HG02981 (cell line): ENCODE measurements at regions not wholly inside any gene's neighbourhood (a gene's known extent, or its start where the extent isn't known, plus 50 kb on each side); places are given as distances from the start of the nearest gene placed in this dataset.

ENCODE experiments used
- ATAC-seq: cut with Tn5 transposase; IDR thresholded peaks from one replicate; pipeline ENCODE4 v1.9.1; 2021; ENCODE audit warnings: mild to moderate bottlenecking, moderate library complexity; ENCODE audit not compliant: unreplicated experiment

GRCh38 chr6:92840246-92840930, 579.0 kb downstream of the EPHA7 start:
- ATAC-seq: no peak

- no peak for ATAC-seq
These were observed 590.6 kb downstream of the EPHA7 start for GRCh38 chr6:92828788-92829187.

DNA sequence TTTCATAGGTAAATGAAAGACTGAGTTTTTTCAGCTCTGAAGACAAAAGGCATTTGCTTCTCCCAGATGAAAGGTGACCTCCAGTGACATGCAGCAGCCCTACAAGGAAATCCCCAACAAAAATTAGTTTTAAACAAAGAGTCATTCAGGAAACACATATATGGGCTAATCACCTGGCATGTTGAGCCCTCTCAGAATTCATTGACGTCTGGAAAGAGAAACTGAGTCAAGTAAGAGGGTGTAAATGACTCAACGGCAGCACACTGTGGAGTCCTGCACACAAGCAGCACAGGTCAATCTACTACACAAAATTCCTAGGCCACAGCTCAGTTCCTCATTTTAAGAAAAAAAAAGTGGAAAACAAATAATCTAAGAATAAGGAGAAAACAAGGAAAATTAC, 592.3 kb downstream of the EPHA7 start:
- ATAC-seq: no peak

GRCh38 chr6:92826633-92827032, 592.7 kb downstream of the EPHA7 start:
- no peak for ATAC-seq

- no peak for ATAC-seq
These were observed 597.1 kb downstream of the EPHA7 start for GRCh38 chr6:92822222-92822621.

DNA sequence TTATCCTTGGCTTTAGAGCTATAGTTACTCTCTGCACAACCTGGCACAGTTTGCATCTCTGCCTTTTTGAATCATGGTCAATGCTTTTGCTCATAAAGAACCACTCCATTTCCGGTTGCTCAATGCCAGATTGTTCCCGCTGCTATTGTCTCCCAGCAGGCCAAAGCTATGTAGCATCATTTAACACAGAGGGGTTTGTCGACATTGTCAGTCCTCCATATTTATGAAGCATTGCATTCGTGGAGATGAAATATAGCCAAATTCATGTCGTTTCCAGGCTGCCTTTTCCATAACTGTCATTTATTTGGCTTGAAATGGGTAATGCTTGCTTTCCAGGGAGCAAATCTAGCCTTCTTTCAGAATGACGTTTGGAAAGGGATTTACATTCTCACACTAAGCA, 598.8 kb downstream of the EPHA7 start:
- ATAC-seq: no peak

DNA sequence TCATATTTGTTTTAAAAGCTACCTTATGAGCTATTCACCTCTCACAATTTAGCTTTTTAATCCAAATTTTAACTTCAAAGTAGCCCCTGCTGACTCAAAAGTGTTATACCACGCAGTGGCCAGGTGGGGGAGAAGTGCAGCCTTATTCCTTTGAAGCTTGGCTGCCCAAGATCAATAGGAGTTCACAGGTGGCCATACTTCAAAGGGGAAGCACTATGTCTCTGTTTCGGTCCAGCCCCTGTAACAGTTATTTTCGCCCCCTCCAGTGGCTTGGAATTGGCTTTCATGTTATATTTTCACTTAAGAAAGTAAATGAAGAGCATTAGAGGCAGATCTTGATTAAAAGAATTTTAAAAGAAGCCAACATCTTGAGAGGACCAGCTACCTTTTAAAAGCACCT, 608.4 kb downstream of the EPHA7 start:
- ATAC-seq: peak; percentile 100

GRCh38 chr6:92806254-92806653, 613.1 kb downstream of the EPHA7 start:
- ATAC-seq: no peak

- ATAC-seq: no peak
These were observed 628.0 kb downstream of the EPHA7 start for GRCh38 chr6:92791403-92791802.

- ATAC-seq: no peak
These were observed 629.0 kb downstream of the EPHA7 start for GRCh38 chr6:92790381-92790780.

DNA sequence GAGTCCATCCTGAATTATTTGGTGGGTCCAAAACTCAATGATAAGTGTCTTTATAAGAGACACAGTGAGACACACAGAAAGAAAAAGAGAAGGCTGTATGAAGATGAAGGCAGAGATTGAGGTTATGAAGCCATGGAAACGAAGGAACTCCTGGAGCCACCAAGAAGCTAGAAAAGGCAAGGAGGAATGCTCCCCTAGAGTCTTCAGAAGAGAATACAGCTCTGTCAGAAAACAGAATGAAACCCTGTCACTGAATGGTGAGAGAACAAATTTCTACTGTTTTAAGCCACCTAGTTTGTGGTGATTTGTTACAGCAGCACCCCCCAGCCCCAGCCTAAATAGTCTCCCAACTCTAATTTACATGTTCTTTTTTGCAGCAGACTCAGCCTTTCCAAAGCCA, 635.1 kb downstream of the EPHA7 start:
- ATAC-seq: no peak

GRCh38 chr6:92779746-92780145, 639.6 kb downstream of the EPHA7 start:
- no peak for ATAC-seq

DNA sequence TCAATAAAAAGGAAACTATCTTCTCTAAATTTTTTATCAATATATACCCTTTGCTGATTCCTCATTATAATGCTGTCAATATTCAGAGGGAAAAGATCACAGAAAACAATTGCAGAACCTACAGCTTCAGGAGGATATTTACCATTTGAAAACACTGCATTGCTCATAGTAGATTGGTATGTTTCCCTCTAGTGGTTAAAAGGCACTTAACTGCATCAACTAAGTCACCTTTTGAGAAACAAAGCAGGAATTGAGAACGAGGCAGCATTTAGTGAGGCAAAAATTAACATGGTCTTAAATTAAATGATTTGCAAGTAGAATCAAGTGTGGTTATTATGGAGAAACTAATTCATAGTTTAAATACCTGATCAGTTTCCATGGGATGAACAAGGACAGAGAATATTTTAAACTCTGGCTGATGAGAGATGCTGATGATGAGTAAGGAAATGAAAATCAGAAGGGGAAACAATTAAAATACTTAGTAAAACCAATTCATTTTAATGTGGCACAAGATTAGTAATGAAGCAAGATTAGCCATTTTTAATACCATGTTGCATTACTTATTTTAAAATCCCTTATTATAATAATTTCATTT, 642.1 kb downstream of the EPHA7 start:
- ATAC-seq: peak; percentile 79

GRCh38 chr6:92770540-92770939, 648.8 kb downstream of the EPHA7 start:
- no peak for ATAC-seq

- no peak for ATAC-seq
These were observed 652.3 kb downstream of the EPHA7 start for GRCh38 chr6:92767101-92767500.

DNA sequence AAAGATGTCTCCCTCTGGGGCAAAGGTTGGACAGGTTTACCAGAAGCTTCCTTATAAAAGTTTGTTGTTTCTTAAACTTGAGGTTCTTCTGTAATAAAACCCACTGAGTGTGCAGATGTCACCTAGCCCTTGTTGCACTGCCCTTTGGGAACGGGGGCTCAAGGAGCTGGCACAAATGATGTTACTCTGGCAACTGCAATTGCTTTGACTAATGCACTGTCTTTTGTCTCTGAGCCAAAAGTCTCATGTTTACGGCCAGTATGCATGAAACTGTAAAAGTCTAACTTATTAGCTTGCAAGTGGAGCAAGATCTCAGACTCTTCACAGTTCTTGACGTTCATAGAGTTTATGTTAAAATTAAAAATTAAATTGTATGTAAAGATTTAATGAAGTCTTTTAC, 655.7 kb downstream of the EPHA7 start:
- ATAC-seq: no peak

DNA sequence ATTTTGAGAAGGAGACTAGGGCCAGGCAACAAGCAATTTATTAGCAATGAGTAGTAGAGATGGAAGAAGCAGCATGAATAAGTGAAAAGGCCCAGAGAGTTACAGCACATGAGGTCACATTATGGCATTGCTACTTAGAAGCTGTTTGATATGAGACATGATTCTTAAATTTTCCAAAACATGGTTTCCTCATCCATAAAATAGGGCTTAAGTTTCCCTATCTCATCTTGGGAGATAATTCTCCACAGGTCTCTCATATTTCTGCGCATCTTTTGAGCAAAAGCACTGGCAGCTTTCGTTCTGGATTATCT, 656.1 kb downstream of the EPHA7 start:
- ATAC-seq: no peak

- ATAC-seq: no peak
These were observed 656.7 kb downstream of the EPHA7 start for GRCh38 chr6:92762443-92763273.

GRCh38 chr6:92759178-92759577, 660.2 kb downstream of the EPHA7 start:
- ATAC-seq: no peak

DNA sequence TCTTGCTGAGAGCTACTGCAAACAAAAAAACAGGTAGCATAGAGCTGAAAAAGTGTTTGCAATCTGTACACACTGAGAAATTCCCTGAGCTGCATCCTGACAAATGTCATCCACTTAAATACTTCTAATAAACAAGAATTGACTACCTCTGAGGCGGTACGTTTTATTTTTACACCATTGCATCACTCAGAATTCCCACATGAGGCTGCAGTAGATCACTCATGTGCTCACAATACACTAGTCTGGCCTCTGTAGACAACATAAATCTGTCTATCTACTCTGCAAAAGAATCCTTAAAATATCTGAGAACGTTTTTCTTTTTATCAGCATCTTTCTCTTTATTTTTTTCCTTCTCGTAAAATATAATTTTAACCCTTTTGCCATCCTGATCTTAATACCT, 661.4 kb downstream of the EPHA7 start:
- ATAC-seq: no peak

- ATAC-seq: no peak
These were observed 662.4 kb downstream of the EPHA7 start for GRCh38 chr6:92756912-92757311.

DNA sequence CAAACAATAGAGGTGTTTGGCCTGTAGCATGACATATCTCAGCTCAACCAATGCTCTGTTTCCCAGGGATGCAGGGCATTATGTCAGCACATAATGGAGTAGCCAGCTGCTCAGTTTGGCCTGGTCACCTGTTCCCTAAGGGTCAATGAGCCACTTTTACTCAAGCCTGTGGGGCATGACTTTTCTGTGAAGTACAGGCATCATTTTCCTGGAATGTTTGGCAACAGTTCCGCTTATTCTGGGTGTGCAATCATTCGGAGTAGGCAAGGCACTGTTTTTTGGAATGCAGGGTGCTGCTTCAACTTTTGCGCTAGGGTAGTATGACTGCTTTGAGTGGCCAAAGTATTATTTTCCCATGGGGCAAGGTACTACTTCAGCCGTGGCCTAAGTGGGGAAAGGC, 665.4 kb downstream of the EPHA7 start:
- ATAC-seq: no peak
